Panc1 (cell line): ENCODE measurements at regions not wholly inside any gene's neighbourhood (a gene's known extent, or its start where the extent isn't known, plus 50 kb on each side); places are given as distances from the start of the nearest gene placed in this dataset.

ENCODE experiments used
- ATAC-seq: fragments of 200-7000 bp; cut with Tn5 transposase; 2 replicates; pipeline ENCODE4 v1.9.1; 2020; ENCODE audit warnings: mild to moderate bottlenecking, moderate library complexity
- BruUV-seq: library from RNA; stranded (reverse); fragments of 400-500 nt; replicated peaks from 2 replicates; lab custom pipeline; 2021; lab: Mats Ljungman, UMichigan
- CTCF ChIA-PET: fragments of 300-600 bp; sonication (Branson Sonifier 250); formaldehyde crosslinking; loops from one replicate; lab custom pipeline; 2022; ENCODE audit warnings: antibody characterized with exemption; lab: Charles Lee
- POLR2A ChIA-PET: fragments of 300-600 bp; sonication (Branson Sonifier 250); formaldehyde crosslinking; loops from one replicate; lab custom pipeline; 2022; ENCODE audit warnings: antibody characterized with exemption; lab: Charles Lee
- DNase-seq: peaks from one replicate; pipeline ENCODE4 v3.0.0-alpha.2; 2010; ENCODE audit warnings: low read depth, low spot score
- H3K27ac ChIP-seq: 2 replicates; pipeline ENCODE4 v1.5.1; 2011; ENCODE audit warnings: mild to moderate bottlenecking, low read length, inconsistent platforms
- H3K27me3 ChIP-seq: fragments of 200-500 bp; sonication (Bioruptor generic); 2 replicates; pipeline ENCODE4 v1.6.0; 2014; ENCODE audit warnings: low read length, inconsistent platforms; ENCODE audit not compliant: control insufficient read depth, insufficient read depth
- H3K36me3 ChIP-seq: fragments of 200-500 bp; sonication (Bioruptor generic); 2 replicates; pipeline ENCODE4 v1.5.1; 2014; ENCODE audit warnings: inconsistent platforms, mild to moderate bottlenecking, low read length, moderate library complexity; ENCODE audit not compliant: control insufficient read depth, insufficient read depth
- H3K4me1 ChIP-seq: 2 replicates; pipeline ENCODE4 v1.5.1; 2011; ENCODE audit warnings: inconsistent platforms, mild to moderate bottlenecking, low read length, moderate library complexity; ENCODE audit not compliant: control insufficient read depth, insufficient read depth
- H3K4me3 ChIP-seq, 2 experiments: 2 replicates each; pipeline ENCODE4 v1.5.1; 2011 to 2012; ENCODE audit warnings: low read depth in 2 of 2, low read length in 2 of 2, mild to moderate bottlenecking in 2 of 2, inconsistent platforms in 1 of 2, moderate library complexity in 1 of 2
- H3K9me3 ChIP-seq: fragments of 200-500 bp; sonication (Bioruptor generic); 2 replicates; pipeline ENCODE4 v1.5.1; 2014; ENCODE audit warnings: low read depth, mild to moderate bottlenecking, inconsistent platforms, low read length, moderate library complexity; ENCODE audit not compliant: control insufficient read depth, insufficient read depth
- POLR2AphosphoS5 ChIP-seq: IDR thresholded peaks from 2 replicates; pipeline ENCODE4 v1.6.1; 2012; ENCODE audit warnings: mild to moderate bottlenecking, low read depth, low read length, moderate library complexity
- SIN3A ChIP-seq: IDR thresholded peaks from 2 replicates; pipeline ENCODE4 v1.6.1; 2012; ENCODE audit warnings: low read depth, mild to moderate bottlenecking, low read length, moderate library complexity, borderline replicate concordance; ENCODE audit not compliant: insufficient read depth
- TCF7L2 ChIP-seq: IDR thresholded peaks from 2 replicates; pipeline ENCODE4 v1.6.1; 2011; ENCODE audit warnings: mild to moderate bottlenecking, low read depth, low read length, inconsistent platforms
- in situ Hi-C: cut with HindIII; loops from 2 replicates; pipeline ENCODE4 v1.10.0; 2016; ENCODE audit warnings: low sequenced_read_pairs, low pct_unique_long_range_greater_than_20kb
- intact Hi-C: fragments of 100-400 bp; cut with micrococcal nuclease; formaldehyde crosslinking; loops from one replicate; pipeline ENCODE4 v1.10.0; 2022; ENCODE audit not compliant: unreplicated experiment
- TF ChIP-seq, protein P1 (sequence below): fragments of 450-650 bp; IDR thresholded peaks from 2 replicates; pipeline ENCODE4 v1.5.1; 2017; ENCODE audit warnings: mild to moderate bottlenecking
- TF ChIP-seq, protein P2 (sequence below), 2 experiments: IDR thresholded peaks; 2 replicates each; pipeline ENCODE4 v1.6.1; 2011 to 2012; ENCODE audit warnings: low read depth in 2 of 2, control low read depth in 1 of 2, low read length in 1 of 2, mild to moderate bottlenecking in 1 of 2, moderate library complexity in 1 of 2; ENCODE audit not compliant: insufficient read depth in 1 of 2

DNA sequence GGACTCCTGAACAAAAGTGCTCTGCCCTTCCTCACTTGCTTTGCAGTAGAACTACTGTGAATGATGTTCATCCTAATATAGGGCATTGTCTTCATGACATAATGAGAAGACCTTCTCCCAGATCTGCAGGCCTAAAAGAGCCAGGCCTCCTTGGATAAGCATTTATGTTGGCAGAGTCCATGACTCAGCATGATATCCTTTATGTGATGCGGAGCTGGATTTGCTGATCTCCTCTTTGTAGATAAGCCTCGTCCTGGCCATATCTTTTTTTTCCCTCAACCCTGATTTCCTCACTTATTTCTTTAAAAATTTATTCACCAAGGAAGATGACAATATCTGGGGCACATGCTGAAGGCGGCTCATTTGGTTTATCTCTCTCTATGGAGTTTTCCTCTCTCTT lies 62.4 kb upstream of the TAS2R1 start:
- intact Hi-C loops (no loop called here), in situ Hi-C loops (no loop called here)
- POLR2A ChIA-PET: no interaction called here
- CTCF ChIA-PET: no interaction called here
- H3K9me3 ChIP-seq: no peaks in the 10 kb centered on the region
- no peak overlapping the region for H3K4me3 ChIP-seq
- TF ChIP-seq SIN3A (no peak), TCF7L2 (no peak), POLR2AphosphoS5 (no peak)
- TF ChIP-seq, protein P1, sequence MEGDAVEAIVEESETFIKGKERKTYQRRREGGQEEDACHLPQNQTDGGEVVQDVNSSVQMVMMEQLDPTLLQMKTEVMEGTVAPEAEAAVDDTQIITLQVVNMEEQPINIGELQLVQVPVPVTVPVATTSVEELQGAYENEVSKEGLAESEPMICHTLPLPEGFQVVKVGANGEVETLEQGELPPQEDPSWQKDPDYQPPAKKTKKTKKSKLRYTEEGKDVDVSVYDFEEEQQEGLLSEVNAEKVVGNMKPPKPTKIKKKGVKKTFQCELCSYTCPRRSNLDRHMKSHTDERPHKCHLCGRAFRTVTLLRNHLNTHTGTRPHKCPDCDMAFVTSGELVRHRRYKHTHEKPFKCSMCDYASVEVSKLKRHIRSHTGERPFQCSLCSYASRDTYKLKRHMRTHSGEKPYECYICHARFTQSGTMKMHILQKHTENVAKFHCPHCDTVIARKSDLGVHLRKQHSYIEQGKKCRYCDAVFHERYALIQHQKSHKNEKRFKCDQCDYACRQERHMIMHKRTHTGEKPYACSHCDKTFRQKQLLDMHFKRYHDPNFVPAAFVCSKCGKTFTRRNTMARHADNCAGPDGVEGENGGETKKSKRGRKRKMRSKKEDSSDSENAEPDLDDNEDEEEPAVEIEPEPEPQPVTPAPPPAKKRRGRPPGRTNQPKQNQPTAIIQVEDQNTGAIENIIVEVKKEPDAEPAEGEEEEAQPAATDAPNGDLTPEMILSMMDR: no peak
- TF ChIP-seq, protein P2, sequence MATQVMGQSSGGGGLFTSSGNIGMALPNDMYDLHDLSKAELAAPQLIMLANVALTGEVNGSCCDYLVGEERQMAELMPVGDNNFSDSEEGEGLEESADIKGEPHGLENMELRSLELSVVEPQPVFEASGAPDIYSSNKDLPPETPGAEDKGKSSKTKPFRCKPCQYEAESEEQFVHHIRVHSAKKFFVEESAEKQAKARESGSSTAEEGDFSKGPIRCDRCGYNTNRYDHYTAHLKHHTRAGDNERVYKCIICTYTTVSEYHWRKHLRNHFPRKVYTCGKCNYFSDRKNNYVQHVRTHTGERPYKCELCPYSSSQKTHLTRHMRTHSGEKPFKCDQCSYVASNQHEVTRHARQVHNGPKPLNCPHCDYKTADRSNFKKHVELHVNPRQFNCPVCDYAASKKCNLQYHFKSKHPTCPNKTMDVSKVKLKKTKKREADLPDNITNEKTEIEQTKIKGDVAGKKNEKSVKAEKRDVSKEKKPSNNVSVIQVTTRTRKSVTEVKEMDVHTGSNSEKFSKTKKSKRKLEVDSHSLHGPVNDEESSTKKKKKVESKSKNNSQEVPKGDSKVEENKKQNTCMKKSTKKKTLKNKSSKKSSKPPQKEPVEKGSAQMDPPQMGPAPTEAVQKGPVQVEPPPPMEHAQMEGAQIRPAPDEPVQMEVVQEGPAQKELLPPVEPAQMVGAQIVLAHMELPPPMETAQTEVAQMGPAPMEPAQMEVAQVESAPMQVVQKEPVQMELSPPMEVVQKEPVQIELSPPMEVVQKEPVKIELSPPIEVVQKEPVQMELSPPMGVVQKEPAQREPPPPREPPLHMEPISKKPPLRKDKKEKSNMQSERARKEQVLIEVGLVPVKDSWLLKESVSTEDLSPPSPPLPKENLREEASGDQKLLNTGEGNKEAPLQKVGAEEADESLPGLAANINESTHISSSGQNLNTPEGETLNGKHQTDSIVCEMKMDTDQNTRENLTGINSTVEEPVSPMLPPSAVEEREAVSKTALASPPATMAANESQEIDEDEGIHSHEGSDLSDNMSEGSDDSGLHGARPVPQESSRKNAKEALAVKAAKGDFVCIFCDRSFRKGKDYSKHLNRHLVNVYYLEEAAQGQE (IDR thresholded peaks at IDR 0.05; ENCODE audit: insufficient read depth in 1 of 2, low read depth in 2 of 2, low read length in 1 of 2): no peak
- no peak for ATAC-seq
- H3K4me1 ChIP-seq: no peaks in the 10 kb centered on the region
- BruUV-seq: no TSS peak
- no peak overlapping the region for H3K27ac ChIP-seq
- no peaks in the 10 kb centered on the region for H3K36me3 ChIP-seq
- no peak for DNase-seq
- no peaks in the 10 kb centered on the region for H3K27me3 ChIP-seq

DNA sequence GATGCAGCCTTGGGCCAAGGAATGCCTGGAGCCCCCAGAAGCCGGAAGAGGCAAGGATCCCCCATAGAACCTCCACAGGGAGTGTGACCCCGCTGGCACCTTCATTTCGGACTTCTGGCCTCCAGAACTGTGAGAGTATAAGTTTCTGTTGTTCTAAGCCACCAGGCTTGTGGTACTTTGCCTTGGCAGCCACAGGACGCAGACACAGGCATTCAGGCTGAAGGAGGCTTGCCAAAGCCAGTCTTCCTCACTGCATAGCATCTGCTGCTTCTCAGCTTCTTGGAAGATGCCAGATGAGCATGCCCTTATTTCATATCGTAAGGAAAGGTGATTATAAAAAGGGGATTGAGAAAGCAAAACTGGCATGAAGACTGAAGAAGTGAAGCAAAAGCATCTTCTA lies 61.1 kb upstream of the TAS2R1 start:
- H3K36me3 ChIP-seq: no peaks in the 10 kb centered on the region
- ATAC-seq (no peak), DNase-seq (no peak)
- in situ Hi-C loops (no loop called here), intact Hi-C loops (no loop called here)
- H3K4me3 ChIP-seq: no peak overlapping the region
- TF ChIP-seq, protein P2 (IDR thresholded peaks at IDR 0.05; ENCODE audit: insufficient read depth in 1 of 2, low read depth in 2 of 2, low read length in 1 of 2): no peak
- TF ChIP-seq SIN3A (no peak), TCF7L2 (no peak), POLR2AphosphoS5 (no peak)
- TF ChIP-seq, protein P1: no peak
- no peaks in the 10 kb centered on the region for H3K27me3 ChIP-seq
- ChIA-PET CTCF (no interaction called here), POLR2A (no interaction called here)
- no TSS peak for BruUV-seq
- H3K9me3 ChIP-seq: no peaks in the 10 kb centered on the region
- no peak overlapping the region for H3K27ac ChIP-seq
- H3K4me1 ChIP-seq: no peaks in the 10 kb centered on the region
